NCI-H2171 treated with DMSO at 0.1 percent for 48 hours (cell line): ENCODE measurements at regions not wholly inside any gene's neighbourhood (a gene's known extent, or its start where the extent isn't known, plus 50 kb on each side); places are given as distances from the start of the nearest gene placed in this dataset.
"Not testable (repeated sequence)": the region's sequence is repeated elsewhere in the genome, so short reads cannot be mapped to it uniquely, and the experiment has no call there.

Experiments used
- DNase-seq: peaks from one replicate; lab custom pipeline; 2025; lab: John Stamatoyannopoulos, UW

GRCh38 chr11:123344188-123344587 lies 85.9 kb upstream of the GRAMD1B start:
- DNase-seq = not testable (repeated sequence)

GRCh38 chr11:123338997-123339752 lies 90.9 kb upstream of the GRAMD1B start:
- DNase-seq = no peak

GRCh38 chr11:123338266-123338800 lies 91.7 kb upstream of the GRAMD1B start:
- no peak for DNase-seq

- DNase-seq = no peak
Observed at GRCh38 chr11:123334925-123335324, 95.1 kb upstream of the GRAMD1B start.

GRCh38 chr11:123332577-123332976 lies 97.5 kb upstream of the GRAMD1B start:
- not testable (repeated sequence) for DNase-seq

GRCh38 chr11:123330948-123331347 lies 99.1 kb upstream of the GRAMD1B start:
- no peak for DNase-seq

- no peak for DNase-seq
Observed at GRCh38 chr11:123330471-123330870, 99.6 kb upstream of the GRAMD1B start.

GRCh38 chr11:123330071-123330470 lies 100.0 kb upstream of the GRAMD1B start:
- DNase-seq = no peak

- no peak for DNase-seq
Observed at GRCh38 chr11:123328281-123328867, 101.7 kb upstream of the GRAMD1B start.

GRCh38 chr11:123325533-123325932 lies 104.5 kb upstream of the GRAMD1B start:
- peak; percentile 20 for DNase-seq

- no peak for DNase-seq
Observed at GRCh38 chr11:123323568-123323967, 106.5 kb upstream of the GRAMD1B start.

GRCh38 chr11:123321636-123322035 lies 108.4 kb upstream of the GRAMD1B start:
- DNase-seq = no peak

- peak; percentile 10 for DNase-seq
Observed at GRCh38 chr11:123318623-123319022, 111.4 kb upstream of the GRAMD1B start.

GRCh38 chr11:123318132-123318531 lies 111.9 kb upstream of the GRAMD1B start:
- DNase-seq = not testable (repeated sequence)

- no peak for DNase-seq
Observed at GRCh38 chr11:123316003-123316402, 114.1 kb upstream of the GRAMD1B start.

- DNase-seq = no peak
Observed at GRCh38 chr11:123314972-123315371, 115.1 kb upstream of the GRAMD1B start.

GRCh38 chr11:123313262-123313661 lies 116.8 kb upstream of the GRAMD1B start:
- DNase-seq = no peak

GRCh38 chr11:123308077-123308476 lies 113.0 kb upstream of the CLMP start:
- DNase-seq = peak; percentile 78

- DNase-seq = no peak
Observed at GRCh38 chr11:123307276-123307675, 112.2 kb upstream of the CLMP start.

- DNase-seq = no peak
Observed at GRCh38 chr11:123306531-123306930, 111.5 kb upstream of the CLMP start.

- no peak for DNase-seq
Observed at GRCh38 chr11:123305601-123306375, 110.7 kb upstream of the CLMP start.

- peak; percentile 15 for DNase-seq
Observed at GRCh38 chr11:123304828-123305466, 109.9 kb upstream of the CLMP start.
